GOT3 (cell line): ENCODE measurements at regions not wholly inside any gene's neighbourhood (a gene's known extent, or its start where the extent isn't known, plus 50 kb on each side); places are given as distances from the start of the nearest gene placed in this dataset.
"Not testable (repeated sequence)": the region's sequence is repeated elsewhere in the genome, so short reads cannot be mapped to it uniquely, and the experiment has no call there.

ENCODE experiments used
- DNase-seq: peaks from one replicate; lab custom pipeline; 2025; ENCODE audit warnings: mixed read lengths; lab: John Stamatoyannopoulos, UW

DNA sequence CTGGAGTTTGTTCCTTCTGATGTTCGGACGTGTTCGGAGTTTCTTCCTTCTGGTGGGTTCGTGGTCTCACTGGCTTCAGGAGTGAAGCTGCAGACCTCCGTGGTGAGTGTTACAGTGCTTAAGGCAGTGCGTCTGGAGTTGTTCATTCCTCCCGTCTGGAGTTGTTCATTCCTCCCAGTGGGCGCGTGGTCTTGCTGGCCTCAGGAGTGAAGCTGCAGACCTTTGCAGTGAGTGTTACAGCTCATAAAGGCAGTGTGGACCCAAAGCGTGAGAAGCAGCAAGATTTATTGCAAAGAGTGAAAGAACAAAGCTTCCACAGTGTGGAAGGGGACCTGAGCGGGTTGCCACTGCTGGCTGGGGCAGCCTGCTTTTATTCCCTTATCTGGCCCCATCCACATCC, 63.4 kb upstream of the DDHD1 start:
- DNase-seq = not testable (repeated sequence)

DNA sequence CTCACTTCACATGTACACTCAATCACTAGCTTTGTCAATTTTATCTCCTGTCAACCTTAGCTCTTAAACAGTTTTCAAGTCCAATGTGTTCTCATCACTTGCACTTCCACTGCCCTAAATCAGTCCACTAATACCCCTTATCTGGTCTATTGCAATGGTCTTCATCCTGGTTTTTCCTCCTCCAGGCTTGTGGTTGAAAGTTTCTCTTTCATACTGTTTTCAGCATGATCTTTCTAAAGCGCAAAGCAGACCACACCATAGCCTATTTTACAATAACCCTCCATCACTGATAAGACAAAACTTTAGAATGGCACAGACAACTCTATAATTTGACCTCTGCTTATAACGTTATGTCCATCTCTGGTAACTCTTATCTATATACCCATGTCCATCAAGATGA, 62.0 kb upstream of the DDHD1 start:
- DNase-seq = no peak

GRCh38 chr14:53214384-53214783, 61.3 kb upstream of the DDHD1 start:
- no peak for DNase-seq

DNA sequence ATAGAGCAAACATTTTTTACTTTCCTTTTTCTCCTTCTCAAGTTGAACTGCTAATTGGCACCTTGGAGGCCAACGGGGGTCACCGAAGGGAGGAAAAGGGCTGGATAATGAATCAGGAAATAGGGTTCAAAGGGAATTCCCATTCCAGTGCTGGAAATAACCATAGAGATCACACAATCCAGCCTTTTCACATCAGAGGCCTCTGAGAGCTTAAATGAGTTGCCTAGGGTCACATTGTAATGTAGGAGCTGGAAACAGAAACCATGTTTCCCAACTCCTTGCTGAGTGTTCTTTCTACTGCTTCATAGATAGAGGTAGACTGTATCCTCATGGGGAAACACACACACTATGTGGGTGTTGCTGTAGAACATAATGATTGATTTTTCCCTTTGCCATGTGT, 60.6 kb upstream of the DDHD1 start:
- no peak for DNase-seq

DNA sequence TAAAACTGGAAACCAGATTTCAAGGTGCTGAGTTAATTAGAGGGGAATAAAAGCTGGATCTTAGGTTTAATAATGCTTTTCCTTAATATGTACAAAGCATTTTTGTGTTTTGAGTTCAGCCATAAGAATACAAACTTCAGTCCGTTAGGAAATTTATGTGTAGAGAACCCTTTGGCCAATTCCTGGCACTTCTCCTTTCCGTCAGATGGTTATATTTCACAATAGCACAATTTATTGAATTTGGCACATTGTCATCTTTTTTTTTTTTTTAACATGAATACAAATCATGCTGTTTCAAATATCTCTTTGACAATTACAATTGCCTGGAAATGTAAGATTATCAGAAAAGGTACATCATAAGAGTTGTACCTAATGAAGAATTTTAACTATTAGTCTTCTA, 56.2 kb upstream of the DDHD1 start:
- no peak for DNase-seq
